ENCODE measurements at regions not wholly inside any gene's neighbourhood (a gene's known extent, or its start where the extent isn't known, plus 50 kb on each side); places are given as distances from the start of the nearest gene placed in this dataset.
A peak's percentile ranks its signal among the peaks of the same experiment; 100 is the strongest.
"Not testable (repeated sequence)": the region's sequence is repeated elsewhere in the genome, so short reads cannot be mapped to it uniquely, and the experiment has no call there.

DNA sequence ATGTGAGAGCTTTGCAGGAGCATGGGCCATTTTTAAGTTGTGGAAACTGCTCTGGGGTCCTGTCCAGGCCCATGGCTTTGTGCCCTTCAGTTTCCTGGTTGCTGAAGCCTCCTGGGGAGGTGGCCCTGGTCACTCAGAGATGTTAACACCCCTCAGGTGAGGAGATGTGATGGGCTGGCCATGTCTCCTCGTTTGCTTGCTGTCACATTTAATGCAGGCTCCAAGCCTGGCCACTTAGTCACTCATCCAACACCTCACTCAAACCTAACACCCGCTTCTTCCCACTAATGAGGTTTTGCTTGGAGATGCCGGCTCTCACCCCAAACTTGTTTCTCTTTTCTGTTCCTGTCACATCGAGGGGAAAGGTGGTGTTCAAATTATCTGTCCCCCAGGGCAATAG is 192.7 kb downstream of the PTPRU start:
- DNase-seq: no peak

DNA sequence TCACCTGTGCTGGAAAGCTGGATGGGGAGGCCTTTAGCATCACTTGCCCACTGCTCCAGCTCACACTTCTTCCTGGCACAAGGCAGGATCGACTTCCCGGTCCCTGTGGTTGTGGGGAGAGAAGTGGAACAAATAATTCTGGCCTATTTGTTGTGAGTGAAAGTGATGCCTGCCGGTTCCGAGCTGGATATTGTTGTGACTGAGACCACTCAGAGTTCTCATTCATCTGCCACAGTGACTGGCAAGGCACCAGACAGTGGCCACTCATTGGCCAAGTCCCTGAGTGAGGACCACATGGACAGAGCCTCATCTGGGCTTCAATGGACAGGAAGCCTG is 191.9 kb downstream of the PTPRU start:
- DNase-seq: no peak

DNA sequence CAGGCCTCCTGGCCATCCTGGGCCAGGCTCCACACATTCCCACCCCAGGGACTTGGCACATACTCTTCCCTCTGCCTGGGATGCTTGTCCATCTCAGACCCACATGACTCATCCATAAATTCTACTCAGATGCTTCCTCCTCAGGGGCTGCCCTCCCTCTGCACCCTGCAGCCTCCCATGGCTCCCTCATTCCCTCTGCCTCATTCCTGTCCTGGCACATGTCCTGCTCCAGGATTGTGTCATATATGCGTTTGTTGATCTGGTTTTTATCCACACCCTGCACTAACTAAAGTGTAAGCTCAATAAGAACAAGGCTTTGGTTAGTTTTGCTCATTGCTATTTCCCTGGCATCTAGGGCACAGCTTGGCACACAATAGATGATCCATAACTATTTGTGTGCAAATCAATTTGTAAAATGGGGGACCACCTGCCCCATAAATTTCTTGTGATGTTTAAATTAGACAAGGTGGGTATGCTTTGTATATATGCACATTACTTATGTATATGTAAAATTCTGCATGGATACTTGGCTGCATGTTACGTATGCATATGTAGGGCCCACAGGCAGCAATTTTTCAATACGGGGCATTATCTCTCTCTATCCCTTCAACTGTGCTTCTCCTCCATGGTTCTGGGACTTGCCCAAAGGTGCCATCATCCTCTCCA is 191.4 kb downstream of the PTPRU start:
- DNase-seq: no peak

DNA sequence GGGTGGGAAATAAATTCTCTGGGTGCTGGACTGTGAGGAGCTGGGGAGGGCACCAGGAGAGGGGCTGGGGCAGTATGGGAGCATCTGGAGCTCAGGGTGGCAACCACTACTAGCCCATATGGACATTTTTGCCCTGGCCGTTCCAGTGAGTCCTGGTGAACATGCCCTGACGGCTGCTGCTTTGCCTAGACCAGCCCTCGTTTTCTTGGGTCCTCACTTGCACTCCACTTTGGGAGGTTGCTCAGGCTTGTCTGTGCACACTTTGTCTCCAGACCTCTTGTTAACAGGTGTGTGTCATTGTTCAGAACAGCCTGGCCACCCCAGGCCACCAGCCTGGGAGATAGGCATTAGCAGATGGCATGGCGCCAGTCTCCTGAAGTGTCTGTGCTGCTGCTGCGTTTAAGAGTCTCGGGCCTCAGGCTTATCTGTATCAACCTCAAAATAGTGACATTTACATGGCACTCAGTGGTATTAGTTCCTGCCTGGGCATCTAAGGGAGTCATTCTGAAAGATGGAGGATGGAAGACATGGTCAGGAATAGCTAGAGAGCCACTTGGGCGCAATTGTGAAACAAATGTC is 190.5 kb downstream of the PTPRU start:
- DNase-seq: no peak

DNA sequence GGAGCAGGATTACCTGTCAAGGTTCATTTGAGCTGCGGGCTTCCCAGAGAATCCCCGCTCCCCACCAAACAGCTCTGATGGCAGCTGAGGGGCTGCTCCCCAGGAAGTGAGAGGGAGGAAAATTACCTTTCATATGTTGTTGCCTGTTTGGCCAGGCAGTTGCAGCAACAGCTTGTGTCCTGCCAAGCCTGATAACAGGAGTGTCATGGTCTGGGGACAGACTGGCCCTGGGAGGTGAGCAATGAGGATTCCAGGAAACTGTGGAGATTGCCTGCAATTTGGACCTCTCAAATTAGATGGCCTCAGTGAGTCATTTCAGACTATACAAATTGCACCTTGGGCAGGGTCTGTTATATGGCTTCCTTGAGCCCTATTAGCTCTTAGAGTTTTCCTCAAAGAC is 189.3 kb downstream of the PTPRU start:
- no peak for DNase-seq

DNA sequence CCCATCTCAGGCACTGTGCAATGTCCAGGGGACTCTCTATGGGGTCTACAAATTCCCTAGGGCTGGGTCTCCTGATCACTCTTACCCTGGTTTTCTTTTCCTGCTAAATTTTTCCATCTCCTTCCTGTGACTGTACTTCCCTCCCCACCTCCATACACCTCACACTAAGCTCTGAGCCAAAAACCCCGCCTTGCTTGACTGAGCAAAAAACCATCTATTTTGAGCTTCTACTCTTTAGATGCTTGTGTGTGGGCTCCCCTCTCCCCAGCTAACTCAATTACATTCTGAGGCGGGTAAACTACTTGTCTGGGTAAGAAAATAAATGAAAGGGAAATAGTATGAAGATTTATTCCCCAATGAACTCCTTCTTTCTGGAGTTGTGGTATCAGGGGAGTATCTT is 187.9 kb downstream of the PTPRU start:
- DNase-seq: no peak

DNA sequence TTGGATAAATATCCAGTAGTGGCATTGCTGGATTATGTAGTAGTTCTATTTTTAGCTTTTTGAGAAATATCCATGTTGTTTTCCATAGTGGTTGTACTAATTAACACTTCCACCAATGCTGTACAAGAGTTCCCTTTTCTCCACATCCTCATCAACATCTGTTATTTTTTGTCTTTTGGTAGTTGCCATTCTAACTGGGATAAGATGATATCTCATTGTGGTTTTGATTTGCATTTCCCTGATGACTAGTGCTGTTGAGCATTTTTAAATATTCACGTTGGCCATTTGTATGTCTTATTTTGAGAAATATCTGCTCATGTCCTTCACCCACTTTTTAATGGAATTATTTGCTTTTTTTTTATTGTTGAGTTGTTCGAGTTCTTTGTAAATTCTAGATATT is 183.9 kb downstream of the PTPRU start:
- DNase-seq: no peak

DNA sequence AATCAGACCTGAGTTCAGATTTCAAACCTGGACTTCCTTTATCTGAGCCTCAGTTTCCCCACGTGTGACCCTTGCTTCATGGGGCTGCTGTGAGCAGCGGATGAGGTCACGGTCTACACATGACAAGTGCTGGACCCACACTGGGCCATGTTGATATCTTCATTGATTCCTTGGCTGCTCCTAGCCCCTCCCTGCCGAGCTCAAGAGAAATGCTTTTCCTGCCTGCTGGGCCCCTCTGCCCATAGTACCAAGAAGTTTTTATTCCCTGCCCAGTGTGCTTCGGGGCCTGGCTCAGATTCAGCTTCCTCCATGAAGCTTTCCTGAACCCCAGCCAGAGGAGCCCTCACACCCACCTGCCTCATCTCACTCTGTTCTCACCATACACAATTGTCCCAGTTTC is 181.6 kb downstream of the PTPRU start:
- DNase-seq: no peak

DNA sequence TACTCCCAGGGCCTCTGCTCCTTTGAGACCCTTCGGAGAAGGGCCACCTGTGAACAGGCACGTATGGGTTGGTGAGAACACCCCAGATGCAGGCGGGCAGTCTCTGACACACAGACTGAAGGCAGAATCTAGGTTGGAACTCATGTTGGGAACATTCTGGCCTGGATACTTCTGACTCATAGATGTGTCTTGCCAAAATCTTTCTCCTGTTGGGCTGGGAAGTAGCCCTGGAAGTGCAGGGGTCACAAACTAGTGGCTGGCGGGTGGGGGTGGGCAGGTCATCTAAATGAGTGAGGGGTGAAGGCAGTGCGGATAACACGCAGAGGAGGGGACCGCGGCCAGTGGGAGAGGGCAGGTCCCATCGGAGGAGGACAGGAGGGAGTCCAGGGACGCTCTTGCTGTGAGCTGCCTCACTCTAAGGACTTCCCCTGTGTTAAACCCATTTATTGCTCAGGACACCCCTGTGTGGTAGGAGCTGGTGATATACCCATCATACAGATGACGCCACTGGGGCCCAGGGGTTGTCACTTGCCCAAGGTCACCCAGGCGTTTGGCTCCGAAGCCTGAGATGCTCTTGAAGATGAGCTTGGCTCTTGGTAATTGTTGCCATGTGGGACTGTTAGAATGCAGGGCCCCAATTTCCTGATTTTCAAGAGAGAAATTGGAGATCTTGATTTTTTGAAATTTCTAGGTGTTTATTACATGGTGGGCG is 181.0 kb downstream of the PTPRU start:
- DNase-seq: no peak

DNA sequence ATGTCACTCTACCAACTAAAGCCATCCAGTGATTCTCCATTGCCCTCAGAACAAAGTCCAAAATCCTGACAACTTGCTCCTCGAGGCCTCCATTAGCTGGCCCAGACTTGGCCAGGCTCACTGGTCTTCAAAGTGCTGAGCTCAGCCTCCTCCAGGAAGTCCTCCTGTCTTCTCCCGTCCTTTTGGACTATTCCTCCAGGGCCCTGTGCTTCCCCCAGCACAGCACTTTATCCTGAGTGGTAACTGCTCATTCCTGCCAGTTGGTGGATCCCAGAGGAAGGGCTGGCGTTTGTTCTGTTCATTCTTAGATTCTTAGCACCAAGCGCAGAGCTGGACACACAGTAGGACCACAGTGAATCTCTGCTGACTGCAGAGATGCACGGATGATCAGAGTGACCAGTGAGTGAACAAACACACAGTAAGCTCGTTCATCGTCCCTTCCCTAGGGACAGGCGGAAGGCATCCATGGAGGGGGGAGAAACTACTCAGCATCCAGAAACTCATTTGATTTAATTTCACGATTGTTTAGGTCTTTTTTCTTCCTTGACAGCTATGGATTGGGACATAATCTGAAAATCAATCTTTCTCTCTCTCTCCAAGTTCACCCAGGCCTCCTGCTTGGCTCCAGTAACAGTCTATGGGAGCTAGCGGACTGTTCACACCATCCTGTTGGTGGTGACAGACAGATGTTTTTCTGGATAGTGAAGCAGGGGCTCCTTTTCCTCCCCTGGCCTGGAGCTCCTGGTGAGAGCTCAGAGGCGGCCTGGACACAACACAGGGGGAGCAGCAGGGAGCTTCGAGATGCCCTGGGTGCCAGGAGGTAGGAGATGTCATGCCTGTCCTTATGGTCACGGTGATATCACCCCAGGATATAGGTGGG is 180.2 kb downstream of the PTPRU start:
- DNase-seq: no peak

DNA sequence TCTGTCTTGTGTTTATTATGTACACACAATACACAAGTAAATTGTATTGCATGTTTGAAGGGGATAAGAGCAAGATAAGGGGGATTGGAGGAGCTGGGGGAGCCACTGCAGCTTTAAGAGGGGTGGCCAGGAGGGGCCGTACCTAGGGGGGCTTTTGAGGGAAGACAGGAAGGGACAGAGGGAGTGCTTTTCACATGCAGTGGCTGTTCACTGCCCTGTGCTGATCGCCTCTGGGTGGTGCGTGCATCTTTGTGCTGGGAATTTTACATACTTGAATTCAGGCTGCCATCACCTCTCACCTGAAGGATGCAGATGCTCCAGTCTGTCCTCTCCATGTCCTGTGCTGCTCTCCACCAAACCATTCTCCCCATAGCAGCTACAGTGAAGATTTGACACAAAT is 179.5 kb downstream of the PTPRU start:
- no peak for DNase-seq

DNA sequence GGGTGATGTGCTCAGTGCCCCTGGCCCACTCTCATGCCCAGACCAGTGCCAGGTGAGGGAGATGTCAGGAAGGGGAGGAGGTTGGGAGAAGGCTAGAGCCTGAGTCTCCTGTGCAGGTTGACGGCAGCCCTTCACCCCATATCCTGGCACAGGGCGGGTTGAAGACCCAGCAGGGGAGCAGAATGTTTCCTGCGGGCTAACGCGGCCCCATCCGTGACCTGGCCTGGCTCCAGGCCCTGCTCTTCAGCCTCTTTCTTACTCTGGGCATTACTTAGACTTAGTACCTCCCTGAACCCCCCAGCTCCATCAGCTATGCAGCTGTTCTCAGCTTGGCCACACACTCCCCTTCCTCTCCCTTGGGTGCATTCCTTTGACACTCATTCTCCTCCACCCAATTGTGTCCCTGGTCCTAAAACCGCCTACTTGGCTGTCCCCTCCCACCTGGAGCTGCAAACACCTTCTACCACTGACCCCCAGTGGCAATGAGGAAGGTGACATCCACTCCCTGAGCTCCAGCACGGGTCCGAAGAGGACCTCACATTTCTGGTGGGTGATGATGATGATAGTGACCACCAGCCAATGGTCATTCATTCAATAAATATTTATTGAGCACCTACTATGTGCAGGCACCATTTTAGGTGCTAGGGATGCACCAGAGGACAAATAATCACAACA is 179.0 kb downstream of the PTPRU start:
- DNase-seq: peak; percentile 28

DNA sequence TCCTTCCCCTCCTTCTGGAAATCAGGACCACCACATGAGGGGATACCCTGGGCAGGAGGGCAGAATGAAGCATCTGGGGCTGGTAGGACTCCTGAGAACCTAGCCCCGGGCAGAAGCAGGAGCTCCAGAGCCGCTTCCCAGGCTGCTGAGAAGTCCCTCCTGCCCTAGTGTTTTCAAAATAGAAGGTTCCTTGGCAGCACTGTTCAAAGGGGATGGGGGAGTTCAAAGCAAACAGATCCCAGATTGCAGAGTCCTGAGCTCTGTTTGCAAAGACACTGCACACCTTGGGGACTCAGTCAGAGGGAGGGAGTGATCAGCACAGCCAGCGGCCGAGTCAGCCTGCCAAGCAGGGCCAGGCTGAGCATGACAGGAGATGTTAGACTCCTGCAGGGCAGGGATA is 177.8 kb downstream of the PTPRU start:
- no peak for DNase-seq

DNA sequence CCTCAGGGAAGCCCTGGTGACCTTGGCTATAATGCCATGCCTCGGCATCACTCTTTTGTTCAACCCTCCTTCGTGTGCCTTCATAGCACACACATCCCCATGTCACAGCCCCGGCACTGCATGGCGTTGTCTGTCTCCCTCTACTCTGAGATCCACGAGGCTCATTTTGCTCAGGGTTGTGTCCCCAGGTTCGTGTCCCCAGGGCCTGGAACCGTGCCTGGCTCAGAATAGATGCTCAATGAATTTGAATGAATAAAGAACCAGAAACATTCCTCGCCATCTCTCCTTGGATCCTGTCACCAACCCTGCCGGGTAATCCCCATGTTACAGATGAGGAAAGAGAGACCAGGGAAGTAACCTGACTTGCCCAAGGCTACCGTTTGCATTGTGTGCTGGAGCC is 177.3 kb downstream of the PTPRU start:
- no peak for DNase-seq

DNA sequence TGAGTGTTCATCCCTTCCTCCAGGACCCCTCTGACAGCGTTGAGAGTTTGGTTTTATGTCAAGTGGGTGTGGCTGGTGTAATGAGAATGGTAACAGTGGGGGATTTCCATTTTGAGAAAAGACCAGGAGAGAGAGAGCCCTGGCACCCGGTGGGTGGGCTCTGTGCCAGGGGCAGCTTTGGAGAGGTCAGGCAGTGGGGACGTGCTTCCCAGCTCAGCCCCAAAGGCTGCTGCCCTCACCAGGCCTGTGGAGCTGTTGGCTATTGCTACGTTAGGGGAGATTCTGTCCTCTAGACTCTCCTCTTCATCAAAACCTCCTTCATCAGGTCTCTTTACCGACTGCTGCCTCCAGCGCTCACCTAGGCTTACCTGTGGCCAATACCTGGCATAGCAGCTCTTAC is 176.3 kb downstream of the PTPRU start:
- DNase-seq: no peak

DNA sequence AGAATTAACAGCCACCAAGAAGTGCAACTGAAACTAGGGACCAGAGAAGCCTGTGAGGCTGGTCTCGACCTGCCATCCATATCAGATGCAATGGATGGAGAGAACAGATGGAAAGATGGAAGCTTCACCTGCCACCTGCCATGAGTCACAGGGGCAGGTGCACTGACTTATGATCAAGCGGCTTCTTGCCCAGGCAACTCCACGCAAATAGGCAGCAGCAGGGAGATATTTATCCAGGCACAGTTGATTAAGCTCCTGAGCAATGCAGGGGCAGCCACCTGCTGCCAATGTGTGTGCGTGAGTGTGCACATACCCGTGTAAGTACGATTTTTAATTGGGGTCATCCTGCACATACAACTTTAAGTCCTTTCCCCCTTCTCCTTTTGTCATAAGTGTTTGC is 174.2 kb downstream of the PTPRU start:
- DNase-seq: no peak

DNA sequence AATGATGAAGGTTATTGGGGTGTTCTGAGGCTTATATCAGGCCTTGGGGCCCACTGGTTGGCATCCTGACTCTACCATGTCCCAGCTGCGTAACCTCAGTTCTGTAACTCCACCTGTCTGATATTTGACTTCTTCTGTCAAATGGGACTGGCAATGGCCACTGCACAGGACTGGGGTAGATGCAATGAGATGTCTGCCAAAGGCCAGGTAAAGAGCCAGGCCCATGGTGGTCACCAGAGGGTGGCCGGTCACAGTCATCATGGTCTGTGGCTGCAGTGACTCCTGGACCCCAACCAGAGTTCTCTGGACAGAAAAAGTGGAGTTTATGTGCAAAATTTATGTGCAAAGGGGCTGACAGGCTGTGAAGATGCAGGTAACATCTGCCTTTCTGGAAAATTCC is 173.3 kb downstream of the PTPRU start:
- no peak for DNase-seq

DNA sequence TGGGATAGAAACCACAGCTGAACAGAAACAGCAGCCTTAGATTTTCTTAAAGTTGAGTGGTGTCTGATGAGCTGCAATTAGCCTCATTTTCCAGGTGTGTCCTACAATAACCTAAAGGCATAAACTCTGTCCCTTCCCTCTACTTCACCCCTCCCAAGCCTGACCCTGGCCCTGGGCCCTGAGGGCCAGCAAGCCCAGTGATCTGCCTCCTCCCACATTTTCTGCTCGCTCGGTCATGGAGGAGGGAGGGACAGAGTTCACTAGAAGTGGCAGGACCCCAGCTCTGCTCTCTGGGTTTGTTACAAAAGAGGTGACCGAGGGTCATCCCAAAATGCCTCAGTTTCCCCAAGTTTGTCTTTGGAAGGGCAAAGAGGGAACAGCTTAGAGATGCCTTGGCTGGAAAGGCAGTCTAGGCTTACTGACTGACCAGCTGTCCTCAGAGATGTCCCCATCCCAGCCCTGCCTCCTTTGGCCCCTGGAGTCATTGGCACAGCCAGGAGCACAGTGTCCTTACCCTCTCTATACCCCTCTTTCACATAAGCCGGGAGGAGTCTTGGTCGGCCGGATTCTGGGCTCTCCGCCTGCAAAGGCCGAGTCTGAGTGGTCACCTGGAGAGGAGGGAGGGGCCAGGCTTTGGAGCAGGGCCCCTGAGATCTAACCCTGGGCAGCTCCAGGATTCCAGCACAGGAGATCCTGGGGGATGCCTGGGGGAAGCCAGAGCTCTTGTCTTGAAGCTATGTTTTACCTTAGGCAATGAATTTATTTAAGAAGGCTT is 172.7 kb downstream of the PTPRU start:
- no peak for DNase-seq

DNA sequence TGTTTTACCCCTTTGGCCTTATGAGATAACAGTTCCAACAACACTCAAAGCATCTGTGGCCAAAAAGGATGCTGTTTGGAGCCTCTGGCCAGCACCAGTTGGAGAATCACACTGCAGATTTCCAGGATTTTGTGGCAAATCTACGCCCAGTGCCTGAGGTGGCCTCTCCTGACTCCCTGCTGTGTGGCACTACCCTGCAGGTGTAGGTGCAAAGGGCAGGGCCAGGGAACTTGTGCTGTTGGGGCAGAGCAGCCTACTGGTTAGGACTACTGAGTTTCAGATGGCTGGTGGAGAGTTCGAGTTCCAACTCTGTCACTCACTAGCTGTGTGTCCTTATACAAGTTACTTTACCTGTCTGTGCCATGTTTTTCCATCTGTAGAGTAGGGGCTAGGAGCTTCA is 170.5 kb downstream of the PTPRU start:
- DNase-seq: no peak

DNA sequence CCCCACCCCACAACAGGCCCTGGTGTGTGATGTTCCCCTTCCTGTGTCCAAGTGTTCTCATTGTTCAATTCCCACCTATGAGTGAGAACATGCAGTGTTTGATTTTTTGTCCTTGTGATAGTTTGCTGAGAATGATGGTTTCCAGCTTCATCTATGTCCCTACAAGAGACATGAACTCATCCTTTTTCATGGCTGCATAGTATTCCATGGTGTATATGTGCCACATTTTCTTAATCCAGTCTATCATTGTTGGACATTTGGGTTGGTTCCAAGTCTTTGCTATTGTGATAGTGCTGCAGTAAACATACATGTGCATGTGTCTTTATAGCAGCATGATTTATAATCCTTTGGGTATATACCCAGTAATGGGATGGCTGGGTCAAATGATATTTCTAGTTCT is 163.9 kb downstream of the PTPRU start:
- not testable (repeated sequence) for DNase-seq

DNA sequence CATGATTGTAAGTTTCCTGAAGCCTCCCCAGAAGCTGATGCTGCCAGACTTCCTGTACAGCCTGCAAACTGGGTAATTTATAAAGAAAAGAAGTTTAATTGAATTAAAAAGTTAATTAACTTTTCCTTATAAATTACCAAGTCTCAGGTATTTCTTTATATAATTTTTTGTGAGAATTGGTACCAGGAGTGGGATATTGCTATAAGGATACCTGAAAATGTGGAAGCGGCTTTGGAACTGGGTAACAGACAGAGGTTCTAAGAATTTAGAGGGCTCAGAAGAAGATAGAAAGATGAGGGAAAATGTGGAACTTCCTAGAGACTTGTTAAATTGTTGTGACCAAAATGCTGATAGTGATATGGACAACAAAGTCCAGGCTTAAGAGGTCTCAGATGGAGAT is 163.1 kb downstream of the PTPRU start:
- DNase-seq: no peak

DNA sequence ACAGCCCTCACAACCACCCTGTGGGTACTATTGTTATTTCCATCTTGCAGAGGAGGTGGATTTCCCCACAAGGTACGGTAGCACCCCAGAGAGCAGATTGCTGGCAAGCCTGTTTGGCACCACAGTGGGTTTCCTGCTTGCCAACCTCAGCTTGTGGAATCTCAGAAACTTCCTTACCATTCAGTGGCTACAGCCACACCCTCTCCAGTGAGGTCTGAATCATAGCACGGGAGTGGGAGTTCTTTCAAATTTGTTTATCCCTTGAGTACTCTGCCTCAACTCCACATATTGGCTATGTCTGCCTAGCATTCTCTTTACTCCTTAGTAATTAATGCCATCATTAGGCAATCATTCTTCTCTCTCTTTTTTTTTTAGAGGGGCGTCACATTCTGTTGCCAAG is 162.1 kb downstream of the PTPRU start:
- DNase-seq: no peak

All from hematopoietic multipotent progenitor cell treated with erythropoietin and hydrocortisone succinate and interleukin-3 and kit ligand, for 4 days (in vitro differentiated cells).